ENCODE measurements at regions not wholly inside any gene's neighbourhood (a gene's known extent, or its start where the extent isn't known, plus 50 kb on each side); places are given as distances from the start of the nearest gene placed in this dataset.

GRCh38 chr4:10773010-10773409 is 88.4 kb upstream of the CLNK start:
- in situ Hi-C loops (cut with HindIII; ENCODE audit: low sequenced_read_pairs): no loop called here

- in situ Hi-C loops (cut with HindIII; ENCODE audit: low sequenced_read_pairs): no loop called here
Observed at GRCh38 chr4:10765386-10765785, 80.8 kb upstream of the CLNK start.

- in situ Hi-C loops (cut with HindIII; ENCODE audit: low sequenced_read_pairs): no loop called here
Observed at GRCh38 chr4:10762561-10762960, 78.0 kb upstream of the CLNK start.

- in situ Hi-C loops (cut with HindIII; ENCODE audit: low sequenced_read_pairs): no loop called here
Observed at GRCh38 chr4:10761903-10762302, 77.3 kb upstream of the CLNK start.

- in situ Hi-C loops (cut with HindIII; ENCODE audit: low sequenced_read_pairs): no loop called here
Observed at GRCh38 chr4:10760086-10760485, 75.5 kb upstream of the CLNK start.

- in situ Hi-C loops (cut with HindIII; ENCODE audit: low sequenced_read_pairs): no loop called here
Observed at GRCh38 chr4:10758906-10759305, 74.3 kb upstream of the CLNK start.

- in situ Hi-C loops (cut with HindIII; ENCODE audit: low sequenced_read_pairs): loop anchor here (5.0 kb wide), 1 partner anchor 33 kb away; no protein-coding TSS in a partner anchor
Observed at GRCh38 chr4:10753856-10754402, 69.4 kb upstream of the CLNK start.

GRCh38 chr4:10753336-10753735 is 68.8 kb upstream of the CLNK start:
- in situ Hi-C loops (cut with HindIII; ENCODE audit: low sequenced_read_pairs): loop anchor here (5.0 kb wide), 1 partner anchor 34 kb away; no protein-coding TSS in a partner anchor

GRCh38 chr4:10750714-10751113 is 66.1 kb upstream of the CLNK start:
- in situ Hi-C loops (cut with HindIII; ENCODE audit: low sequenced_read_pairs): loop anchor here (5.0 kb wide), 1 partner anchor 37 kb away; no protein-coding TSS in a partner anchor

- in situ Hi-C loops (cut with HindIII; ENCODE audit: low sequenced_read_pairs): no loop called here
Observed at GRCh38 chr4:10747186-10747585, 62.6 kb upstream of the CLNK start.

- in situ Hi-C loops (cut with HindIII; ENCODE audit: low sequenced_read_pairs): no loop called here
Observed at GRCh38 chr4:10746371-10747171, 62.0 kb upstream of the CLNK start.

GRCh38 chr4:10743357-10743756 is 58.8 kb upstream of the CLNK start:
- in situ Hi-C loops (cut with HindIII; ENCODE audit: low sequenced_read_pairs): no loop called here

GRCh38 chr4:10741961-10742699 is 57.6 kb upstream of the CLNK start:
- in situ Hi-C loops (cut with HindIII; ENCODE audit: low sequenced_read_pairs): no loop called here

- in situ Hi-C loops (cut with HindIII; ENCODE audit: low sequenced_read_pairs): no loop called here
Observed at GRCh38 chr4:10740891-10741620, 56.5 kb upstream of the CLNK start.

- in situ Hi-C loops (cut with HindIII; ENCODE audit: low sequenced_read_pairs): no loop called here
Observed at GRCh38 chr4:10740251-10740650, 55.7 kb upstream of the CLNK start.

GRCh38 chr4:10738826-10739489 is 54.4 kb upstream of the CLNK start:
- in situ Hi-C loops (cut with HindIII; ENCODE audit: low sequenced_read_pairs): no loop called here

GRCh38 chr4:10737337-10737736 is 52.8 kb upstream of the CLNK start:
- in situ Hi-C loops (cut with HindIII; ENCODE audit: low sequenced_read_pairs): no loop called here

- in situ Hi-C loops (cut with HindIII; ENCODE audit: low sequenced_read_pairs): no loop called here
Observed at GRCh38 chr4:10736895-10737294, 52.3 kb upstream of the CLNK start.

- in situ Hi-C loops (cut with HindIII; ENCODE audit: low sequenced_read_pairs): no loop called here
Observed at GRCh38 chr4:10736266-10736665, 51.7 kb upstream of the CLNK start.

GRCh38 chr4:10734697-10735096 is 50.1 kb upstream of the CLNK start:
- in situ Hi-C loops (cut with HindIII; ENCODE audit: low sequenced_read_pairs): no loop called here
